ENCODE measurements at regions not wholly inside any gene's neighbourhood (a gene's known extent, or its start where the extent isn't known, plus 50 kb on each side); places are given as distances from the start of the nearest gene placed in this dataset.

- FAIRE-seq (no peak), DNase-seq (ENCODE audit: insufficient read length, low spot score) (no peak)
- no peak for TF ChIP-seq POLR2A (IDR thresholded peaks at IDR 0.05; ENCODE audit: low read depth, low read length)
Measured at GRCh38 chr1:61523229-61523628, 201.7 kb downstream of the TM2D1 start.

GRCh38 chr1:61520401-61520800 lies 204.5 kb downstream of the TM2D1 start:
- TF ChIP-seq POLR2A (IDR thresholded peaks at IDR 0.05; ENCODE audit: low read depth, low read length) = no peak
- FAIRE-seq = no peak
- no peak for DNase-seq (ENCODE audit: insufficient read length, low spot score)

- TF ChIP-seq POLR2A (IDR thresholded peaks at IDR 0.05; ENCODE audit: low read depth, low read length) = no peak
- FAIRE-seq = no peak
- DNase-seq (ENCODE audit: insufficient read length, low spot score) = no peak
Measured at GRCh38 chr1:61519631-61520030, 205.3 kb downstream of the TM2D1 start.

GRCh38 chr1:61518670-61519400 lies 206.1 kb downstream of the TM2D1 start:
- TF ChIP-seq POLR2A (IDR thresholded peaks at IDR 0.05; ENCODE audit: low read depth, low read length) = no peak
- no peak for FAIRE-seq
- DNase-seq (ENCODE audit: insufficient read length, low spot score) = no peak

- FAIRE-seq (no peak), DNase-seq (ENCODE audit: insufficient read length, low spot score) (no peak)
- TF ChIP-seq POLR2A (IDR thresholded peaks at IDR 0.05; ENCODE audit: low read depth, low read length) = no peak
Measured at GRCh38 chr1:61517345-61517744, 207.6 kb downstream of the TM2D1 start.

GRCh38 chr1:61515096-61515495 lies 209.8 kb downstream of the TM2D1 start:
- no peak for TF ChIP-seq POLR2A (IDR thresholded peaks at IDR 0.05; ENCODE audit: low read depth, low read length)
- DNase-seq (ENCODE audit: insufficient read length, low spot score) (no peak), FAIRE-seq (no peak)
